WTC11 (cell line): ENCODE measurements at regions not wholly inside any gene's neighbourhood (a gene's known extent, or its start where the extent isn't known, plus 50 kb on each side); places are given as distances from the start of the nearest gene placed in this dataset.

ENCODE experiments used
- ATAC-seq: fragments of 200-7000 bp; cut with Tn5 transposase; 2 replicates; pipeline ENCODE4 v1.10.0; 2021; ENCODE audit warnings: mild to moderate bottlenecking, moderate library complexity
- CTCF ChIA-PET: fragments of 300-600 bp; sonication (Branson Sonifier 250); formaldehyde crosslinking; loops from one replicate; lab custom pipeline; 2021; ENCODE audit warnings: antibody characterized with exemption; lab: Charles Lee
- POLR2A ChIA-PET: fragments of 350-600 bp; sonication (Branson Sonifier 250); formaldehyde crosslinking; loops from one replicate; lab custom pipeline; 2021; ENCODE audit warnings: antibody characterized with exemption; lab: Charles Lee
- DNase-seq: peaks from one replicate; pipeline ENCODE4 v3.0.0; 2021; ENCODE audit warnings: low spot score
- H3K27ac Mint-ChIP-seq: 2 replicates; pipeline ENCODE4 v1.8.0; 2021; ENCODE audit warnings: mixed read lengths
- H3K27me3 Mint-ChIP-seq: 2 replicates; pipeline ENCODE4 v1.8.0; 2021; ENCODE audit warnings: low read depth, mild to moderate bottlenecking, moderate library complexity, mixed read lengths
- H3K36me3 Mint-ChIP-seq: 2 replicates; pipeline ENCODE4 v1.8.0; 2021; ENCODE audit warnings: mixed read lengths
- H3K4me1 Mint-ChIP-seq: 2 replicates; pipeline ENCODE4 v1.8.0; 2022; ENCODE audit warnings: mixed read lengths
- H3K4me3 Mint-ChIP-seq: 2 replicates; pipeline ENCODE4 v1.8.0; 2021; ENCODE audit warnings: mild to moderate bottlenecking, moderate library complexity, mixed read lengths
- H3K9me3 Mint-ChIP-seq: 2 replicates; pipeline ENCODE4 v1.8.0; 2021; ENCODE audit warnings: mixed read lengths
- ATF2 ChIP-seq: sonication (generic); formaldehyde crosslinking; IDR thresholded peaks from 2 replicates; pipeline ENCODE4 v1.8.1; 2022; ENCODE audit warnings: low read depth, missing genetic modification reagents, borderline replicate concordance
- CREM ChIP-seq: sonication (generic); formaldehyde crosslinking; IDR thresholded peaks from 2 replicates; pipeline ENCODE4 v1.8.1; 2022; ENCODE audit warnings: mild to moderate bottlenecking, missing genetic modification reagents, moderate library complexity
- FOXJ3 ChIP-seq: sonication (generic); formaldehyde crosslinking; IDR thresholded peaks from 2 replicates; pipeline ENCODE4 v1.9.0; 2021; ENCODE audit warnings: missing genetic modification reagents, mild to moderate bottlenecking, borderline replicate concordance
- MYBL2 ChIP-seq: sonication (generic); formaldehyde crosslinking; IDR thresholded peaks from 2 replicates; pipeline ENCODE4 v1.8.1; 2023; ENCODE audit warnings: mild to moderate bottlenecking, moderate library complexity, missing genetic modification reagents
- NFATC4 ChIP-seq: fragments of 250-450 bp; sonication (Bioruptor Pico); IDR thresholded peaks from 2 replicates; pipeline ENCODE4 v1.9.0; 2021; ENCODE audit warnings: mild to moderate bottlenecking
- NR2C2 ChIP-seq: sonication (generic); formaldehyde crosslinking; IDR thresholded peaks from 2 replicates; pipeline ENCODE4 v1.8.0; 2022; ENCODE audit warnings: mild to moderate bottlenecking, missing genetic modification reagents
- PRRX2 ChIP-seq: fragments of 250-450 bp; sonication (Bioruptor Pico); IDR thresholded peaks from 2 replicates; pipeline ENCODE4 v1.8.0; 2021; ENCODE audit warnings: mild to moderate bottlenecking
- RORB ChIP-seq: fragments of 250-450 bp; sonication (Bioruptor Pico); IDR thresholded peaks from 2 replicates; pipeline ENCODE4 v1.9.0; 2021; ENCODE audit warnings: mild to moderate bottlenecking
- SOX15 ChIP-seq: fragments of 250-450 bp; sonication (Bioruptor Pico); IDR thresholded peaks from 2 replicates; pipeline ENCODE4 v1.9.0; 2021; ENCODE audit warnings: mild to moderate bottlenecking
- TF ChIP-seq, protein P1 (sequence below): sonication (generic); formaldehyde crosslinking; IDR thresholded peaks from 2 replicates; pipeline ENCODE4 v1.8.1; 2023; ENCODE audit warnings: mild to moderate bottlenecking, missing genetic modification reagents
- TF ChIP-seq, protein P2 (sequence below): sonication (generic); formaldehyde crosslinking; IDR thresholded peaks from 2 replicates; pipeline ENCODE4 v1.8.1; 2022; ENCODE audit warnings: missing genetic modification reagents, borderline replicate concordance
- TF ChIP-seq, protein P3 (sequence below): sonication (generic); formaldehyde crosslinking; conservative IDR thresholded peaks from 2 replicates; pipeline ENCODE4 v1.8.1; 2022; ENCODE audit warnings: mild to moderate bottlenecking, missing genetic modification reagents
- TF ChIP-seq, protein P4 (sequence below): sonication (generic); formaldehyde crosslinking; IDR thresholded peaks from 2 replicates; pipeline ENCODE4 v1.8.1; 2023; ENCODE audit warnings: mild to moderate bottlenecking, missing genetic modification reagents, borderline replicate concordance
- TF ChIP-seq, protein P5 (sequence below): sonication (generic); formaldehyde crosslinking; IDR thresholded peaks from 2 replicates; pipeline ENCODE4 v1.8.1; 2023; ENCODE audit warnings: mild to moderate bottlenecking, missing genetic modification reagents

DNA sequence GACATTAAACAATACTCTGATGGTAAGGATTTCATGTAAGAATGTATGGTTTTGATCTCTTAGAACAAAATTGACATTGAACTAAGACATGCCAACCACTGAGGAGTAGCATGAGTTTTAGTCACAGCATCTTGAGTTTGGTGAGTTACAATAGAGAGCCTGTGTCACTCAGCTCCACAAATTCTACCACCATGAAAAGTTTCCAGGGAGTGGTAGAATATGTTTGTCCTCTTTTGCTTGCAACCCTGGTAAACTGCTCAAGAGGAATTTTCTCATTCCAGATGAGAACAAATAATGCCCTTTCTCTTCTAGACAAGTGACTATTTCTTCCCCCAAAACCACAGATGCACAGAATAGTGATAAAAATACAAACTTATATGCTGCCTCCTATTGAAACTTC is 502.0 kb upstream of the VRK2 start (continued):
- TF ChIP-seq, protein P1, sequence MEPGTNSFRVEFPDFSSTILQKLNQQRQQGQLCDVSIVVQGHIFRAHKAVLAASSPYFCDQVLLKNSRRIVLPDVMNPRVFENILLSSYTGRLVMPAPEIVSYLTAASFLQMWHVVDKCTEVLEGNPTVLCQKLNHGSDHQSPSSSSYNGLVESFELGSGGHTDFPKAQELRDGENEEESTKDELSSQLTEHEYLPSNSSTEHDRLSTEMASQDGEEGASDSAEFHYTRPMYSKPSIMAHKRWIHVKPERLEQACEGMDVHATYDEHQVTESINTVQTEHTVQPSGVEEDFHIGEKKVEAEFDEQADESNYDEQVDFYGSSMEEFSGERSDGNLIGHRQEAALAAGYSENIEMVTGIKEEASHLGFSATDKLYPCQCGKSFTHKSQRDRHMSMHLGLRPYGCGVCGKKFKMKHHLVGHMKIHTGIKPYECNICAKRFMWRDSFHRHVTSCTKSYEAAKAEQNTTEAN = no peak
- TF ChIP-seq MYBL2 (CRISPR knock-in tag) = no peak

GRCh38 chr2:57546478-57546877 is 500.1 kb upstream of the VRK2 start:
- ATAC-seq = no peak
- DNase-seq = no peak
- Mint-ChIP-seq H3K27me3 (no peaks in the 10 kb centered on the region), H3K27ac (no peak overlapping the region), H3K36me3 (peaks cover 12% of the 10 kb centered on the region), H3K9me3 (peaks cover 14% of the 10 kb centered on the region), H3K4me1 (peaks cover 17% of the 10 kb centered on the region), H3K4me3 (no peak overlapping the region)
- POLR2A ChIA-PET = no interaction called here
- CTCF ChIA-PET = no interaction called here
- TF ChIP-seq, protein P2, sequence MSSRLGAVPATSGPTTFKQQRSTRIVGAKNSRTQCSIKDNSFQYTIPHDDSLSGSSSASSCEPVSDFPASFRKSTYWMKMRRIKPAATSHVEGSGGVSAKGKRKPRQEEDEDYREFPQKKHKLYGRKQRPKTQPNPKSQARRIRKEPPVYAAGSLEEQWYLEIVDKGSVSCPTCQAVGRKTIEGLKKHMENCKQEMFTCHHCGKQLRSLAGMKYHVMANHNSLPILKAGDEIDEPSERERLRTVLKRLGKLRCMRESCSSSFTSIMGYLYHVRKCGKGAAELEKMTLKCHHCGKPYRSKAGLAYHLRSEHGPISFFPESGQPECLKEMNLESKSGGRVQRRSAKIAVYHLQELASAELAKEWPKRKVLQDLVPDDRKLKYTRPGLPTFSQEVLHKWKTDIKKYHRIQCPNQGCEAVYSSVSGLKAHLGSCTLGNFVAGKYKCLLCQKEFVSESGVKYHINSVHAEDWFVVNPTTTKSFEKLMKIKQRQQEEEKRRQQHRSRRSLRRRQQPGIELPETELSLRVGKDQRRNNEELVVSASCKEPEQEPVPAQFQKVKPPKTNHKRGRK (CRISPR knock-in tag) = 0 out of 2 replicates have a peak, but pooled peaks have one; percentile 63
- TF ChIP-seq, protein P3, sequence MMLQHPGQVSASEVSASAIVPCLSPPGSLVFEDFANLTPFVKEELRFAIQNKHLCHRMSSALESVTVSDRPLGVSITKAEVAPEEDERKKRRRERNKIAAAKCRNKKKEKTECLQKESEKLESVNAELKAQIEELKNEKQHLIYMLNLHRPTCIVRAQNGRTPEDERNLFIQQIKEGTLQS (CRISPR knock-in tag) = no peak

GRCh38 chr2:57549642-57550102 is 496.9 kb upstream of the VRK2 start:
- H3K27me3 Mint-ChIP-seq = no peaks in the 10 kb centered on the region
- H3K27ac Mint-ChIP-seq = no peak overlapping the region
- H3K4me3 Mint-ChIP-seq = no peak overlapping the region
- TF ChIP-seq, protein P2 (CRISPR knock-in tag) = no peak
- TF ChIP-seq NR2C2 (no peak), PRRX2 (CRISPR knock-in tag) (no peak), CREM (CRISPR knock-in tag) (no peak), NFATC4 (no peak), RORB (CRISPR knock-in tag) (no peak), FOXJ3 (CRISPR knock-in tag) (no peak), SOX15 (CRISPR knock-in tag) (no peak), ATF2 (CRISPR knock-in tag) (no peak)
- TF ChIP-seq, protein P4, sequence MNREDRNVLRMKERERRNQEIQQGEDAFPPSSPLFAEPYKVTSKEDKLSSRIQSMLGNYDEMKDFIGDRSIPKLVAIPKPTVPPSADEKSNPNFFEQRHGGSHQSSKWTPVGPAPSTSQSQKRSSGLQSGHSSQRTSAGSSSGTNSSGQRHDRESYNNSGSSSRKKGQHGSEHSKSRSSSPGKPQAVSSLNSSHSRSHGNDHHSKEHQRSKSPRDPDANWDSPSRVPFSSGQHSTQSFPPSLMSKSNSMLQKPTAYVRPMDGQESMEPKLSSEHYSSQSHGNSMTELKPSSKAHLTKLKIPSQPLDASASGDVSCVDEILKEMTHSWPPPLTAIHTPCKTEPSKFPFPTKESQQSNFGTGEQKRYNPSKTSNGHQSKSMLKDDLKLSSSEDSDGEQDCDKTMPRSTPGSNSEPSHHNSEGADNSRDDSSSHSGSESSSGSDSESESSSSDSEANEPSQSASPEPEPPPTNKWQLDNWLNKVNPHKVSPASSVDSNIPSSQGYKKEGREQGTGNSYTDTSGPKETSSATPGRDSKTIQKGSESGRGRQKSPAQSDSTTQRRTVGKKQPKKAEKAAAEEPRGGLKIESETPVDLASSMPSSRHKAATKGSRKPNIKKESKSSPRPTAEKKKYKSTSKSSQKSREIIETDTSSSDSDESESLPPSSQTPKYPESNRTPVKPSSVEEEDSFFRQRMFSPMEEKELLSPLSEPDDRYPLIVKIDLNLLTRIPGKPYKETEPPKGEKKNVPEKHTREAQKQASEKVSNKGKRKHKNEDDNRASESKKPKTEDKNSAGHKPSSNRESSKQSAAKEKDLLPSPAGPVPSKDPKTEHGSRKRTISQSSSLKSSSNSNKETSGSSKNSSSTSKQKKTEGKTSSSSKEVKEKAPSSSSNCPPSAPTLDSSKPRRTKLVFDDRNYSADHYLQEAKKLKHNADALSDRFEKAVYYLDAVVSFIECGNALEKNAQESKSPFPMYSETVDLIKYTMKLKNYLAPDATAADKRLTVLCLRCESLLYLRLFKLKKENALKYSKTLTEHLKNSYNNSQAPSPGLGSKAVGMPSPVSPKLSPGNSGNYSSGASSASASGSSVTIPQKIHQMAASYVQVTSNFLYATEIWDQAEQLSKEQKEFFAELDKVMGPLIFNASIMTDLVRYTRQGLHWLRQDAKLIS (CRISPR knock-in tag) = no peak
- TF ChIP-seq, protein P5, sequence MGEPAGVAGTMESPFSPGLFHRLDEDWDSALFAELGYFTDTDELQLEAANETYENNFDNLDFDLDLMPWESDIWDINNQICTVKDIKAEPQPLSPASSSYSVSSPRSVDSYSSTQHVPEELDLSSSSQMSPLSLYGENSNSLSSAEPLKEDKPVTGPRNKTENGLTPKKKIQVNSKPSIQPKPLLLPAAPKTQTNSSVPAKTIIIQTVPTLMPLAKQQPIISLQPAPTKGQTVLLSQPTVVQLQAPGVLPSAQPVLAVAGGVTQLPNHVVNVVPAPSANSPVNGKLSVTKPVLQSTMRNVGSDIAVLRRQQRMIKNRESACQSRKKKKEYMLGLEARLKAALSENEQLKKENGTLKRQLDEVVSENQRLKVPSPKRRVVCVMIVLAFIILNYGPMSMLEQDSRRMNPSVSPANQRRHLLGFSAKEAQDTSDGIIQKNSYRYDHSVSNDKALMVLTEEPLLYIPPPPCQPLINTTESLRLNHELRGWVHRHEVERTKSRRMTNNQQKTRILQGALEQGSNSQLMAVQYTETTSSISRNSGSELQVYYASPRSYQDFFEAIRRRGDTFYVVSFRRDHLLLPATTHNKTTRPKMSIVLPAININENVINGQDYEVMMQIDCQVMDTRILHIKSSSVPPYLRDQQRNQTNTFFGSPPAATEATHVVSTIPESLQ (CRISPR knock-in tag) = no peak
- TF ChIP-seq, all 79 proteins: peak for 0
- Mint-ChIP-seq H3K36me3 (peaks cover 14% of the 10 kb centered on the region), H3K4me1 (peaks cover 17% of the 10 kb centered on the region), H3K9me3 (peaks cover 16% of the 10 kb centered on the region)
- DNase-seq (no peak), ATAC-seq (peak; percentile 71)
- CTCF ChIA-PET = interaction anchor here (0.6 to 1.5 kb wide), 9 partner anchors 10 to 206 kb away, joined by 3 to 11 read pairs (median 3); no protein-coding TSS in a partner anchor
- POLR2A ChIA-PET = no interaction called here
